ENCODE measurements at regions not wholly inside any gene's neighbourhood (a gene's known extent, or its start where the extent isn't known, plus 50 kb on each side); places are given as distances from the start of the nearest gene placed in this dataset.

DNA sequence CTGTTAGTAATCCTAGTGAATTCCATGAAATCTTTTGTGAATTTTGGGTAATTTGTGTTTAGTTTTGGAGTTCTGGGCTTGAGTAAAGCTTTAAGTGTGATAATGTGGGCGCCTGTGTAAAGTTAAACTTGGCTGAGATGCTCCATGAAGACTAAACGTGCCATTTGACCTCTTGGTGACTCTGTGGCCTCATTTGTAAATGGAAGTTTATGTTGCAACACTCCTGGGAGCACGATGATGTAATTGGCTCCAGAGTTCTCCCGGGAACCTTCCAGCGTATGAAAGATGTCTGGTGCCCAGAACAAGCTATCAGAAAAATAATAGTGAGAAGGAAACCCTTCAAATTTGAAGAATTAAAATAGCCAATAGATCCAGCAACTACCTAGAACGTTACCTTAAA lies 981.2 kb downstream of the TLE4 start:
- TF ChIP-seq POLR2AphosphoS5 (IDR thresholded peaks at IDR 0.05; ENCODE audit: low read depth, low read length) (no peak), TAF1 (IDR thresholded peaks at IDR 0.05; ENCODE audit: borderline replicate concordance, insufficient read depth, low read length) (no peak)
- TF ChIP-seq, protein P1, sequence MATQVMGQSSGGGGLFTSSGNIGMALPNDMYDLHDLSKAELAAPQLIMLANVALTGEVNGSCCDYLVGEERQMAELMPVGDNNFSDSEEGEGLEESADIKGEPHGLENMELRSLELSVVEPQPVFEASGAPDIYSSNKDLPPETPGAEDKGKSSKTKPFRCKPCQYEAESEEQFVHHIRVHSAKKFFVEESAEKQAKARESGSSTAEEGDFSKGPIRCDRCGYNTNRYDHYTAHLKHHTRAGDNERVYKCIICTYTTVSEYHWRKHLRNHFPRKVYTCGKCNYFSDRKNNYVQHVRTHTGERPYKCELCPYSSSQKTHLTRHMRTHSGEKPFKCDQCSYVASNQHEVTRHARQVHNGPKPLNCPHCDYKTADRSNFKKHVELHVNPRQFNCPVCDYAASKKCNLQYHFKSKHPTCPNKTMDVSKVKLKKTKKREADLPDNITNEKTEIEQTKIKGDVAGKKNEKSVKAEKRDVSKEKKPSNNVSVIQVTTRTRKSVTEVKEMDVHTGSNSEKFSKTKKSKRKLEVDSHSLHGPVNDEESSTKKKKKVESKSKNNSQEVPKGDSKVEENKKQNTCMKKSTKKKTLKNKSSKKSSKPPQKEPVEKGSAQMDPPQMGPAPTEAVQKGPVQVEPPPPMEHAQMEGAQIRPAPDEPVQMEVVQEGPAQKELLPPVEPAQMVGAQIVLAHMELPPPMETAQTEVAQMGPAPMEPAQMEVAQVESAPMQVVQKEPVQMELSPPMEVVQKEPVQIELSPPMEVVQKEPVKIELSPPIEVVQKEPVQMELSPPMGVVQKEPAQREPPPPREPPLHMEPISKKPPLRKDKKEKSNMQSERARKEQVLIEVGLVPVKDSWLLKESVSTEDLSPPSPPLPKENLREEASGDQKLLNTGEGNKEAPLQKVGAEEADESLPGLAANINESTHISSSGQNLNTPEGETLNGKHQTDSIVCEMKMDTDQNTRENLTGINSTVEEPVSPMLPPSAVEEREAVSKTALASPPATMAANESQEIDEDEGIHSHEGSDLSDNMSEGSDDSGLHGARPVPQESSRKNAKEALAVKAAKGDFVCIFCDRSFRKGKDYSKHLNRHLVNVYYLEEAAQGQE (IDR thresholded peaks at IDR 0.05; ENCODE audit: insufficient read depth in 1 of 2, low read depth in 2 of 2, low read length in 2 of 2): no peak
